A673 (cell line): ENCODE measurements at regions not wholly inside any gene's neighbourhood (a gene's known extent, or its start where the extent isn't known, plus 50 kb on each side); places are given as distances from the start of the nearest gene placed in this dataset.

Source experiments
- BruUV-seq: library from RNA; stranded (reverse); fragments of 400-500 nt; replicated peaks from 2 replicates; lab custom pipeline; 2021; lab: Mats Ljungman, UMichigan
- CTCF ChIA-PET: fragments of 300-600 bp; sonication (Branson Sonifier 250); formaldehyde crosslinking; loops from one replicate; lab custom pipeline; 2022; ENCODE audit warnings: antibody characterized with exemption; lab: Charles Lee
- POLR2A ChIA-PET: fragments of 300-600 bp; sonication (Branson Sonifier 250); formaldehyde crosslinking; loops from one replicate; lab custom pipeline; 2022; ENCODE audit warnings: antibody characterized with exemption; ENCODE audit not compliant: low non-redundant PET; lab: Charles Lee
- DNase-seq: peaks from one replicate; pipeline ENCODE4 v3.0.0-alpha.2; 2015; ENCODE audit warnings: low spot score
- H3K27ac ChIP-seq: fragments of 200-600 bp; sonication (generic); 2 replicates; pipeline ENCODE4 v1.5.1; 2016; ENCODE audit warnings: mixed run types, low read depth, mild to moderate bottlenecking, mixed read lengths, antibody characterized with exemption, low read length; ENCODE audit not compliant: poor library complexity, severe bottlenecking
- H3K27me3 ChIP-seq: fragments of 200-600 bp; sonication (generic); replicated peaks from 2 replicates; pipeline ENCODE4 v1.6.1; 2017; ENCODE audit warnings: mixed run types, low read depth, mild to moderate bottlenecking, mixed read lengths, antibody characterized with exemption, low read length; ENCODE audit not compliant: insufficient read depth, poor library complexity
- H3K36me3 ChIP-seq: fragments of 200-600 bp; sonication (generic); 2 replicates; pipeline ENCODE4 v1.6.1; 2016; ENCODE audit warnings: mixed run types, mild to moderate bottlenecking, mixed read lengths, antibody characterized with exemption, low read length; ENCODE audit not compliant: insufficient read depth, poor library complexity, severe bottlenecking
- H3K4me1 ChIP-seq: fragments of 200-600 bp; sonication (generic); 2 replicates; pipeline ENCODE4 v1.6.1; 2017; ENCODE audit warnings: mixed run types, mild to moderate bottlenecking, mixed read lengths, antibody characterized with exemption, low read length; ENCODE audit not compliant: insufficient read depth, poor library complexity, severe bottlenecking
- H3K4me3 ChIP-seq: fragments of 200-600 bp; sonication (generic); 2 replicates; pipeline ENCODE4 v1.5.1; 2016; ENCODE audit warnings: low read depth, mixed run types, mild to moderate bottlenecking, mixed read lengths, low read length; ENCODE audit not compliant: poor library complexity, severe bottlenecking
- H3K9me3 ChIP-seq: fragments of 200-600 bp; sonication (generic); 2 replicates; pipeline ENCODE4 v1.6.1; 2016; ENCODE audit warnings: mixed run types, low read depth, mild to moderate bottlenecking, mixed read lengths, antibody characterized with exemption, low read length; ENCODE audit not compliant: poor library complexity, severe bottlenecking
- EZH2 ChIP-seq: fragments of 200-600 bp; sonication (generic); IDR thresholded peaks from 2 replicates; pipeline ENCODE4 v1.6.1; 2017; ENCODE audit warnings: borderline replicate concordance, low read depth, mild to moderate bottlenecking, mixed read lengths, antibody characterized with exemption, low read length; ENCODE audit not compliant: poor library complexity, severe bottlenecking
- intact Hi-C: fragments of 100-400 bp; cut with micrococcal nuclease; formaldehyde crosslinking; loops from one replicate; pipeline ENCODE4 v1.10.0; 2022; ENCODE audit not compliant: unreplicated experiment
- TF ChIP-seq, protein P1 (sequence below): fragments of 300-800, 200-600 bp; sonication (generic); conservative IDR thresholded peaks from 2 replicates; pipeline ENCODE4 v1.5.1; 2017; ENCODE audit warnings: low read depth, mild to moderate bottlenecking, antibody characterized with exemption, low read length, moderate library complexity, mixed read lengths

DNA sequence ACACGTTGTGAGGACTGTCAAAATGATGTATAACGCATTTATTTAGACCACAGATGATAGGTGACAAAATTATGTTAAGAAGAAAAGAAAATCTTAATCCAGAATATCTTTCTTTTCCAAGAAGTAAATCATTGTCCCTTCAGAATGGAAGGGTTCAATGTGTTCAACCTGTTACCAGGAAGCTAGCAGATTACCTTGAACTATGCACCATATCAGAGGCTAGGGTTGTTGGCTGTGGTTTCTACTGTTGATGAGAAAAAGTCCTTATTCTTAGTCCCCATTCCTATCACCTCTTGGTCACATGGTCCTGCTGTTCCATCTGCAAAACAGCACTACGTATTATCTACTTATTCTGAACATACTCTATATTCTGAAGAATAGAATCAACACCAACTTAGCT lies 339.5 kb upstream of the CADM1 start:
- ChIA-PET POLR2A (no interaction called here), CTCF (no interaction called here)
- no peak for TF ChIP-seq EZH2
- TF ChIP-seq, protein P1, sequence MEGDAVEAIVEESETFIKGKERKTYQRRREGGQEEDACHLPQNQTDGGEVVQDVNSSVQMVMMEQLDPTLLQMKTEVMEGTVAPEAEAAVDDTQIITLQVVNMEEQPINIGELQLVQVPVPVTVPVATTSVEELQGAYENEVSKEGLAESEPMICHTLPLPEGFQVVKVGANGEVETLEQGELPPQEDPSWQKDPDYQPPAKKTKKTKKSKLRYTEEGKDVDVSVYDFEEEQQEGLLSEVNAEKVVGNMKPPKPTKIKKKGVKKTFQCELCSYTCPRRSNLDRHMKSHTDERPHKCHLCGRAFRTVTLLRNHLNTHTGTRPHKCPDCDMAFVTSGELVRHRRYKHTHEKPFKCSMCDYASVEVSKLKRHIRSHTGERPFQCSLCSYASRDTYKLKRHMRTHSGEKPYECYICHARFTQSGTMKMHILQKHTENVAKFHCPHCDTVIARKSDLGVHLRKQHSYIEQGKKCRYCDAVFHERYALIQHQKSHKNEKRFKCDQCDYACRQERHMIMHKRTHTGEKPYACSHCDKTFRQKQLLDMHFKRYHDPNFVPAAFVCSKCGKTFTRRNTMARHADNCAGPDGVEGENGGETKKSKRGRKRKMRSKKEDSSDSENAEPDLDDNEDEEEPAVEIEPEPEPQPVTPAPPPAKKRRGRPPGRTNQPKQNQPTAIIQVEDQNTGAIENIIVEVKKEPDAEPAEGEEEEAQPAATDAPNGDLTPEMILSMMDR = no peak
- BruUV-seq = no TSS peak
- intact Hi-C loops = no loop called here
- Histone ChIP-seq H3K4me3 (no peak overlapping the region), H3K9me3 (no peaks in the 10 kb centered on the region), H3K27ac (no peak overlapping the region), H3K27me3 (no peaks in the 10 kb centered on the region), H3K4me1 (no peaks in the 10 kb centered on the region), H3K36me3 (no peaks in the 10 kb centered on the region)
- no peak for DNase-seq

DNA sequence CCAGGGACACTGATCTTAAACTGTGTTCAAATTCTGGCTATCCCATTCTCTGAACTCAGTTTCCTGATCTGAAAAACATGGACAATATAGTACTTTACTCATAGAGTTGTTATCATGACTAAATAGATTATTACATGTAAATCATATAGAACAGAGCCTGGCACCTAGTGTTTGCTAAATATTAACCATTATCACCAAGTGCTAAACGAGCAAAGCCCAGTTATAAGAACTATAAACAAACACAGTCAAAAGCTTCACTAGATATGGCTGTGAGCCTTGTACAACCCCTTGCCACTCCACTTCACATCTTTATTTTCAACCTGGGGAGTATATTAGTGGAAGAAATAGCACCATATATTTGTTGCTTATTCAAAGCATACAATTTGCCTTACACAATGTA lies 338.9 kb upstream of the CADM1 start:
- intact Hi-C loops = no loop called here
- TF ChIP-seq, protein P1 = no peak
- TF ChIP-seq EZH2 = no peak
- Histone ChIP-seq H3K4me1 (no peaks in the 10 kb centered on the region), H3K36me3 (no peaks in the 10 kb centered on the region), H3K9me3 (no peaks in the 10 kb centered on the region), H3K4me3 (no peak overlapping the region), H3K27ac (no peak overlapping the region), H3K27me3 (no peaks in the 10 kb centered on the region)
- no peak for DNase-seq
- POLR2A ChIA-PET = no interaction called here
- CTCF ChIA-PET = no interaction called here
- no TSS peak for BruUV-seq

DNA sequence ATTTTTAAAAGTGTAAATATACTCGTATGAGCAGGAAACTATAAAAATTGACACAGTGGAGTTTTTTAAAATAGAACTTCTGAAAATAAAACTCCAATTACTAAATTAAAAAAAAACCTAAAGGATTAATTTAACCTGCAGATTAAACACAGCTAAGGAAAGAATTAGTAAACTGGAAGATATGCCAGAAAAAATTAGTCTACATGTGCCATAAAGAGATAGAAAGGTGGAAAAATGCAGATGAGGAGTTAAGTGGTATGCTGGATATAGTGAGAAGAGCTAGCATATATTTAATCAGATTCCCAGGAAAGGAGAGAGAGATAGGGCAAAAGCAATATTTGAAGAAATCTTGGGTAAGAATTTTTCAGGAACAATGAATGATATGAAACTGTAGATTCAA lies 315.8 kb upstream of the CADM1 start:
- intact Hi-C loops = no loop called here
- Histone ChIP-seq H3K9me3 (peaks cover 23% of the 10 kb centered on the region), H3K4me1 (no peaks in the 10 kb centered on the region), H3K36me3 (no peaks in the 10 kb centered on the region), H3K4me3 (no peak overlapping the region), H3K27ac (no peak overlapping the region), H3K27me3 (no peaks in the 10 kb centered on the region)
- CTCF ChIA-PET = no interaction called here
- BruUV-seq = no TSS peak
- no peak for TF ChIP-seq EZH2
- DNase-seq = no peak
- POLR2A ChIA-PET = no interaction called here

DNA sequence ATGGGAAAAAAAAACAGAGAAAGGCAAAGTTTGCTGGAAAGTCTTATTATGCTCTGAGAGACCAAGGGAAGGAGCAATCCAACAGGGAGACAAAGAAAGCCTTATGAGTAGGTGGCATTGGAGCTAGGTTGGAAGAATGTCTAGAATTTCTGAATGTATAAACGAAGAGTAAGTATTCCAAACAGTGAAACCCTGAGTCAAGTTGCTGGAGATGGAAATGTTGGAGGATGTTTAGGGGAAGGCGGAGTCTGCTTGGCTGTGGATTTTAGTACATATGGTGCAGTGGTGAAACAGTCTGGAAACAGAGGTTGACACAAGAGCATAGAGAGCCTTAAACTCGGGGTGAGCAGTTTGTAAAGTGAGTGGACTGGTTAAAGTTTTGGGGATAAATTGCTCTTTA lies 314.8 kb upstream of the CADM1 start:
- Histone ChIP-seq H3K4me1 (no peaks in the 10 kb centered on the region), H3K9me3 (peaks cover 23% of the 10 kb centered on the region), H3K4me3 (no peak overlapping the region), H3K27me3 (no peaks in the 10 kb centered on the region), H3K27ac (no peak overlapping the region), H3K36me3 (no peaks in the 10 kb centered on the region)
- BruUV-seq = no TSS peak
- intact Hi-C loops = no loop called here
- no peak for DNase-seq
- TF ChIP-seq, protein P1 = no peak
- TF ChIP-seq EZH2 = no peak
- ChIA-PET CTCF (no interaction called here), POLR2A (no interaction called here)
